ENCODE measurements at regions not wholly inside any gene's neighbourhood (a gene's known extent, or its start where the extent isn't known, plus 50 kb on each side); places are given as distances from the start of the nearest gene placed in this dataset.

DNA sequence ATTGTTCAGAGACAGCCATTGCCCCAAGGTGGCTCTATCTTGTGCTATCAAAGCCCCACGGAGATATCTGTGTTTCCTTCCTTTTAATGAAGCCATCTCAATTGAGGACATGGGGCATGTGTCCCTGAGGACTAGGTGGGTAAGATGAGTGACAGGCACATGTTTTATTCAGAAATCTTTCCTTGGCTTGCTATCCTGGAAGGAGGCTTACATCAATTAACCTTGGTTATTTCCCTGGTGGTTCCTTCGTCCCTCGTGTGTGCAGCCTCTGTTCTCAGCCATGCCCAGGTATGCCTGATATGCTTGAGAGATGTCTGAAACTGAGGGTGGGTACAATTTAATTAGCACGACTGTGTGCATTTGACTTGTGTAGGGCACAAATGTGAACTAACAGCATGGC, 102.2 kb upstream of the TUT7 start:
- TF ChIP-seq, protein P1, sequence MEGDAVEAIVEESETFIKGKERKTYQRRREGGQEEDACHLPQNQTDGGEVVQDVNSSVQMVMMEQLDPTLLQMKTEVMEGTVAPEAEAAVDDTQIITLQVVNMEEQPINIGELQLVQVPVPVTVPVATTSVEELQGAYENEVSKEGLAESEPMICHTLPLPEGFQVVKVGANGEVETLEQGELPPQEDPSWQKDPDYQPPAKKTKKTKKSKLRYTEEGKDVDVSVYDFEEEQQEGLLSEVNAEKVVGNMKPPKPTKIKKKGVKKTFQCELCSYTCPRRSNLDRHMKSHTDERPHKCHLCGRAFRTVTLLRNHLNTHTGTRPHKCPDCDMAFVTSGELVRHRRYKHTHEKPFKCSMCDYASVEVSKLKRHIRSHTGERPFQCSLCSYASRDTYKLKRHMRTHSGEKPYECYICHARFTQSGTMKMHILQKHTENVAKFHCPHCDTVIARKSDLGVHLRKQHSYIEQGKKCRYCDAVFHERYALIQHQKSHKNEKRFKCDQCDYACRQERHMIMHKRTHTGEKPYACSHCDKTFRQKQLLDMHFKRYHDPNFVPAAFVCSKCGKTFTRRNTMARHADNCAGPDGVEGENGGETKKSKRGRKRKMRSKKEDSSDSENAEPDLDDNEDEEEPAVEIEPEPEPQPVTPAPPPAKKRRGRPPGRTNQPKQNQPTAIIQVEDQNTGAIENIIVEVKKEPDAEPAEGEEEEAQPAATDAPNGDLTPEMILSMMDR (conservative IDR thresholded peaks at IDR 0.05 in 1 of 2, IDR thresholded peaks at IDR 0.05 in 1 of 2; ENCODE audit: low read depth in 1 of 2, low read length in 2 of 2): no peak
- no peak for TF ChIP-seq EZH2 (IDR thresholded peaks at IDR 0.05; ENCODE audit: low read length, missing control alignments)

Data from fibroblast of lung (primary cell).